ENCODE measurements at regions not wholly inside any gene's neighbourhood (a gene's known extent, or its start where the extent isn't known, plus 50 kb on each side); places are given as distances from the start of the nearest gene placed in this dataset.

DNA sequence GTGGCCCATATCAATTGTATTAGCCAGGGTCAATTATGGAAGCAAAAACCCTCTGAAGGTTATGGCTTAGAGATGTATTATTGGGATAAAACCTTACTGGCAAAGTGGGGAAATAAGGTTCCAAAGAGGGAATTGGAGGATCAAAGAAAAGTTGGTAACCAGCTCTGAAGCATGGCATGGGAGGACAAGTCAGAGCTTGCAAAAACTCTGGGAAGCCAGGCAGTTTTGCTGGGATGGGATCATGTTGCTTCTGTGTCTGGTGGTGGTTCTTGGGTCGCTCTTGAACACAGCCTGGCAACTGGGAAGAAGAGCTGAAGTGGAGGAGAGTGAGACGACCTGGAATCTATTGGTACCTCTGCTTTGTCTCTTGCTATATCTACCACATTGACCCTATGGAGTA lies 162.6 kb downstream of the PMAIP1 start:
- TF ChIP-seq EZH2 (IDR thresholded peaks at IDR 0.05; ENCODE audit: low read length, missing control alignments), result no peak
- TF ChIP-seq, protein P1, sequence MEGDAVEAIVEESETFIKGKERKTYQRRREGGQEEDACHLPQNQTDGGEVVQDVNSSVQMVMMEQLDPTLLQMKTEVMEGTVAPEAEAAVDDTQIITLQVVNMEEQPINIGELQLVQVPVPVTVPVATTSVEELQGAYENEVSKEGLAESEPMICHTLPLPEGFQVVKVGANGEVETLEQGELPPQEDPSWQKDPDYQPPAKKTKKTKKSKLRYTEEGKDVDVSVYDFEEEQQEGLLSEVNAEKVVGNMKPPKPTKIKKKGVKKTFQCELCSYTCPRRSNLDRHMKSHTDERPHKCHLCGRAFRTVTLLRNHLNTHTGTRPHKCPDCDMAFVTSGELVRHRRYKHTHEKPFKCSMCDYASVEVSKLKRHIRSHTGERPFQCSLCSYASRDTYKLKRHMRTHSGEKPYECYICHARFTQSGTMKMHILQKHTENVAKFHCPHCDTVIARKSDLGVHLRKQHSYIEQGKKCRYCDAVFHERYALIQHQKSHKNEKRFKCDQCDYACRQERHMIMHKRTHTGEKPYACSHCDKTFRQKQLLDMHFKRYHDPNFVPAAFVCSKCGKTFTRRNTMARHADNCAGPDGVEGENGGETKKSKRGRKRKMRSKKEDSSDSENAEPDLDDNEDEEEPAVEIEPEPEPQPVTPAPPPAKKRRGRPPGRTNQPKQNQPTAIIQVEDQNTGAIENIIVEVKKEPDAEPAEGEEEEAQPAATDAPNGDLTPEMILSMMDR (conservative IDR thresholded peaks at IDR 0.05 in 1 of 2, IDR thresholded peaks at IDR 0.05 in 1 of 2; ENCODE audit: low read depth in 1 of 2, low read length in 2 of 2), result no peak
